DOHH2 (cell line): ENCODE measurements at regions not wholly inside any gene's neighbourhood (a gene's known extent, or its start where the extent isn't known, plus 50 kb on each side); places are given as distances from the start of the nearest gene placed in this dataset.
"Not testable (repeated sequence)": the region's sequence is repeated elsewhere in the genome, so short reads cannot be mapped to it uniquely, and the experiment has no call there.

ENCODE experiments used
- H3F3A ChIP-seq: fragments of 200-600 bp; sonication (generic), shearing (Covaris generic); 2 replicates; pipeline ENCODE4 v1.6.0; 2016; ENCODE audit warnings: antibody characterized with exemption, mild to moderate bottlenecking; ENCODE audit not compliant: control insufficient read depth, insufficient read depth
- H3K27ac ChIP-seq: fragments of 200-600 bp; sonication (generic); 2 replicates; pipeline ENCODE4 v1.5.1; 2014; ENCODE audit warnings: low read depth, mild to moderate bottlenecking, low read length, moderate library complexity
- H3K27me3 ChIP-seq: fragments of 200-600 bp; sonication (generic); 2 replicates; pipeline ENCODE4 v1.6.1; 2014; ENCODE audit warnings: mild to moderate bottlenecking, low read length, mixed read lengths; ENCODE audit not compliant: control insufficient read depth
- H3K36me3 ChIP-seq: fragments of 200-600 bp; sonication (generic); 2 replicates; pipeline ENCODE4 v1.6.1; 2014; ENCODE audit warnings: mild to moderate bottlenecking, low read length, moderate library complexity, mixed read lengths; ENCODE audit not compliant: control insufficient read depth
- H3K4me1 ChIP-seq: fragments of 200-600 bp; sonication (generic); 2 replicates; pipeline ENCODE4 v1.6.1; 2014; ENCODE audit warnings: mild to moderate bottlenecking, low read length, mixed read lengths; ENCODE audit not compliant: control insufficient read depth
- H3K4me2 ChIP-seq: fragments of 200-600 bp; sonication (generic); 2 replicates; pipeline ENCODE4 v1.6.0; 2014; ENCODE audit warnings: mild to moderate bottlenecking, low read length, moderate library complexity
- H3K4me3 ChIP-seq: fragments of 200-600 bp; sonication (generic); 2 replicates; pipeline ENCODE4 v1.5.1; 2014; ENCODE audit warnings: mild to moderate bottlenecking, low read length, mixed read lengths
- H3K79me2 ChIP-seq: fragments of 200-600 bp; sonication (generic); 2 replicates; pipeline ENCODE4 v1.6.1; 2014; ENCODE audit warnings: mild to moderate bottlenecking, low read length, mixed read lengths; ENCODE audit not compliant: control insufficient read depth
- H3K9me2 ChIP-seq: fragments of 200-600 bp; sonication (generic); replicated peaks from 2 replicates; pipeline ENCODE4 v1.6.1; 2014; ENCODE audit warnings: mild to moderate bottlenecking, low read length, mixed read lengths; ENCODE audit not compliant: control insufficient read depth
- H3K9me3 ChIP-seq: fragments of 200-600 bp; sonication (generic); 2 replicates; pipeline ENCODE4 v1.6.1; 2014; ENCODE audit warnings: antibody characterized with exemption, low read length, mixed read lengths; ENCODE audit not compliant: control insufficient read depth, insufficient read depth
- H4K20me1 ChIP-seq: fragments of 200-600 bp; sonication (generic); 2 replicates; pipeline ENCODE4 v1.6.0; 2014; ENCODE audit warnings: low read depth, mild to moderate bottlenecking, antibody characterized with exemption, low read length, moderate library complexity; ENCODE audit not compliant: control insufficient read depth, insufficient read depth
- EZH2phosphoT487 ChIP-seq: fragments of 200-600 bp; sonication (generic); IDR thresholded peaks from 2 replicates; pipeline ENCODE4 v1.6.1; 2017; ENCODE audit warnings: borderline replicate concordance, mild to moderate bottlenecking, antibody characterized with exemption, low read length, moderate library complexity, mixed read lengths
- TF ChIP-seq, protein P1 (sequence below): fragments of 200-600 bp; sonication (generic); IDR thresholded peaks from one replicate; pipeline ENCODE4 v1.5.1; 2014; ENCODE audit warnings: antibody characterized with exemption, mild to moderate bottlenecking, low read depth, low read length; ENCODE audit not compliant: poor library complexity, severe bottlenecking

DNA sequence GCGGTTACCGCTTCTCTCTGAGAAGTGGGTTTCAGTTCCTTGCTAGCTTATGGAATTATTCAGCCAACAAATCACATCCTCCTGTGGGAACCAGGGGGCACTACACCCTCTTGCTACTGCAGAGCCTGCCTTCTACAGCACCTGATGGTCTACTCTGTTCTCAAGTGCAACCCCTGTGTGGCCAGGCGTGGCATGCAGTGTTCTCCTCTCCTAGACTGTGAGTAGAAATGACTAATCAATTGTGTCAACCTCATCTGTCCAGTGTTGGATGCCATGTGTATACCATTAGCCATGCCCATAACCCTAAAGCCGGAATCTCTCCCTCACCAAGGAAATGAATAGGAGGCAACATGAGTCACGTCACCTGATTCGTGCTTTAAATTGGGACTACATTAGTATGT, 117.2 kb upstream of the LIFR start:
- Histone ChIP-seq H3K4me1 (no peaks in the 10 kb centered on the region), H3K4me2 (no peak overlapping the region), H3F3A (no peaks in the 10 kb centered on the region), H4K20me1 (no peaks in the 10 kb centered on the region), H3K79me2 (no peaks in the 10 kb centered on the region), H3K9me2 (no peaks in the 10 kb centered on the region), H3K27me3 (no peaks in the 10 kb centered on the region), H3K4me3 (no peak overlapping the region), H3K9me3 (no peaks in the 10 kb centered on the region), H3K36me3 (no peaks in the 10 kb centered on the region), H3K27ac (no peak overlapping the region)
- TF ChIP-seq, protein P1, sequence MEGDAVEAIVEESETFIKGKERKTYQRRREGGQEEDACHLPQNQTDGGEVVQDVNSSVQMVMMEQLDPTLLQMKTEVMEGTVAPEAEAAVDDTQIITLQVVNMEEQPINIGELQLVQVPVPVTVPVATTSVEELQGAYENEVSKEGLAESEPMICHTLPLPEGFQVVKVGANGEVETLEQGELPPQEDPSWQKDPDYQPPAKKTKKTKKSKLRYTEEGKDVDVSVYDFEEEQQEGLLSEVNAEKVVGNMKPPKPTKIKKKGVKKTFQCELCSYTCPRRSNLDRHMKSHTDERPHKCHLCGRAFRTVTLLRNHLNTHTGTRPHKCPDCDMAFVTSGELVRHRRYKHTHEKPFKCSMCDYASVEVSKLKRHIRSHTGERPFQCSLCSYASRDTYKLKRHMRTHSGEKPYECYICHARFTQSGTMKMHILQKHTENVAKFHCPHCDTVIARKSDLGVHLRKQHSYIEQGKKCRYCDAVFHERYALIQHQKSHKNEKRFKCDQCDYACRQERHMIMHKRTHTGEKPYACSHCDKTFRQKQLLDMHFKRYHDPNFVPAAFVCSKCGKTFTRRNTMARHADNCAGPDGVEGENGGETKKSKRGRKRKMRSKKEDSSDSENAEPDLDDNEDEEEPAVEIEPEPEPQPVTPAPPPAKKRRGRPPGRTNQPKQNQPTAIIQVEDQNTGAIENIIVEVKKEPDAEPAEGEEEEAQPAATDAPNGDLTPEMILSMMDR, result no peak
- TF ChIP-seq EZH2phosphoT487, result no peak

DNA sequence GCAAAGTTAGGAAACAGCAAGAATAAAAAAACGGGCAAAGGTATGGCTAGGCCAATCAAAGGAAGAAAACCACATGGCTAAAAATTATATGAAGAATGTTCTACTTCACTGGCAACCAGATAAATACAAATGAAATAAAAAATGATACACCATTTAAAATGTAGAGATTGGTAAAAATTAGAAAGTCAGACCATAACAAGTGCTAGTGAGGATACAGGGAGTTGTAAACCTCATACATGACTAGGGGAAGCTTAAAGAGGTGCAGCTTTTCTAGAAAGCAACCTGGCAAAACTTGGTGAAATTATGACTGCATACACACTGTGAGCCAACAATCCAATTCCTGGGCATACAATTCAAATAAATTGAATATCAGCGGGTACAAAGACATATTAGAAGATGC, 119.0 kb upstream of the LIFR start:
- Histone ChIP-seq H3K9me3 (no peaks in the 10 kb centered on the region), H3K9me2 (no peaks in the 10 kb centered on the region), H4K20me1 (no peaks in the 10 kb centered on the region), H3K27me3 (no peaks in the 10 kb centered on the region), H3K36me3 (no peaks in the 10 kb centered on the region), H3K27ac (no peak overlapping the region), H3K4me3 (no peak overlapping the region), H3K4me2 (no peak overlapping the region), H3K4me1 (no peaks in the 10 kb centered on the region), H3F3A (no peaks in the 10 kb centered on the region), H3K79me2 (no peaks in the 10 kb centered on the region)
- TF ChIP-seq, protein P1, result no peak
- TF ChIP-seq EZH2phosphoT487, result no peak

DNA sequence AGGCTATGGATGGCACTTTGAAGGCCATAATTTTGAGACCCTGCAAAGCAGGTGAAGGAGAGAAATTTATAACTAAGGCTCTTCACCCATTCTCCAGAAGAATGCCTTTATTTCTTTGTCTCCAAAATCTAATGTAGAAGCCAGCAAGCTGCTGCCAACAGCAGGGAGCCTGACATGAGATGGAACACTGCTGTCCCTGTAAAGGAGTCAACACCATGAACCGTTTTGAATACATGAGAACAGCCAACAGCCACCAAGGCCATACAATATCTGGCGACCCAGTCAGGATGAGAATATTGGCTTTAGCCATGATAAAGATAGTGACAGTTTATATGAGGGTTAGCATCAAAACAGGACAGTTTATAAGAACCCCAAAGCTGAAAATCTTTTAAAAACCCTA, 121.2 kb upstream of the LIFR start:
- Histone ChIP-seq H3F3A (no peaks in the 10 kb centered on the region), H3K4me1 (no peaks in the 10 kb centered on the region), H3K27ac (no peak overlapping the region), H3K4me2 (no peak overlapping the region), H3K27me3 (no peaks in the 10 kb centered on the region), H3K4me3 (no peak overlapping the region), H4K20me1 (no peaks in the 10 kb centered on the region), H3K9me3 (no peaks in the 10 kb centered on the region), H3K79me2 (no peaks in the 10 kb centered on the region), H3K36me3 (no peaks in the 10 kb centered on the region), H3K9me2 (no peaks in the 10 kb centered on the region)
- TF ChIP-seq, protein P1, result no peak
- no peak for TF ChIP-seq EZH2phosphoT487

DNA sequence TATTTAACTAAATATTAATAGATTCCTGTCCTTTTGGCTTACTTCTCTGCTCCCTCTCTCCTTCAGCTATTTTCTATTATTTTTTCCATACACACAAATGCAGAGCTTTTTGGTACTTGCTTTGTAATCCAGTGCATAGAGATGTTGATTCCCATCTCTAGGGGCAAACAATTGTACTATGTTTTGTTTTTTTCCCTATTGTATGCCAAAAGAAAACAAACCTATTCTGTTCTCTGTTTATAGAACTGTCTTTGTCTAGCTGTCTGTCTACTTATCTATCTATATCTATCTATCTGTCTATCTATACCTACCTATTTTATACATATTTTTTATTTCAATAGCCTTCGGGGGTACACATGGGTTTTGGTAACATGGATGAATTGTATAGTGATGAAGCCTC, 121.6 kb upstream of the LIFR start:
- Histone ChIP-seq H3K4me3 (no peak overlapping the region), H3F3A (no peaks in the 10 kb centered on the region), H3K4me1 (no peaks in the 10 kb centered on the region), H3K36me3 (no peaks in the 10 kb centered on the region), H3K4me2 (no peak overlapping the region), H4K20me1 (no peaks in the 10 kb centered on the region), H3K9me2 (no peaks in the 10 kb centered on the region), H3K27me3 (no peaks in the 10 kb centered on the region), H3K27ac (no peak overlapping the region), H3K79me2 (no peaks in the 10 kb centered on the region), H3K9me3 (no peaks in the 10 kb centered on the region)
- TF ChIP-seq, protein P1, result no peak
- no peak for TF ChIP-seq EZH2phosphoT487

DNA sequence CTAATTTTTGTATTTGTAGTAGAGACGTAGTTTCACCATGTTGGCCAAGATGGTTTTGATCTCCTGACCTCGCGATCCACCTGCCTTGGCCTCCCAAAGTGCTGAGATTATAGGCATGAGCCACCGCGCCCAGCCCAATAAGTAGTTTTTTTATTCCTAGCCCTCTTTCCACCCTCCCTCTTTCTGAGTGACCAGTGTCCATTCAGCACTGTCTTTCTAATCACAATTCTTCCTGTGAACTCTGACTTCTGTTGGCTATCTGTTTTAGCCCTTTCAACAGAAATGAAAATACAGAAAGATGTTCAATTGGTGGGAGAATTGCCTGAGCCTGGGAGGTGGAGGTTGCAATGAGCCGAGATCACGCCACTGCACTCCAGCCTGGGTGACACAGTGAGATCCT, 122.3 kb upstream of the LIFR start:
- H3K9me2 ChIP-seq, H3K9me3 ChIP-seq, H4K20me1 ChIP-seq, H3K79me2 ChIP-seq, H3K36me3 ChIP-seq, H3K27ac ChIP-seq, H3K4me3 ChIP-seq, H3K27me3 ChIP-seq, H3K4me1 ChIP-seq, H3F3A ChIP-seq, H3K4me2 ChIP-seq: not testable (repeated sequence)
